Prostate gland (tissue), 2 donors: ENCODE measurements at regions not wholly inside any gene's neighbourhood (a gene's known extent, or its start where the extent isn't known, plus 50 kb on each side); places are given as distances from the start of the nearest gene placed in this dataset.

Experiments
- CTCF ChIP-seq, 4 experiments: fragments of 200-600 bp in 2 of 4; fragments of 450-650 bp in 2 of 4; sonication (generic) in 2 of 4; IDR thresholded peaks; 1 replicate in 3 of 4; 2 replicates in 1 of 4; pipeline ENCODE4 v1.5.1; 2016 to 2019; ENCODE audit warnings: antibody characterized with exemption in 4 of 4, mild to moderate bottlenecking in 2 of 4, moderate library complexity in 2 of 4
- POLR2A ChIP-seq: fragments of 450-650 bp; IDR thresholded peaks from one replicate; pipeline ENCODE4 v1.6.1; 2016; ENCODE audit warnings: antibody characterized with exemption, mild to moderate bottlenecking
- POLR2AphosphoS5 ChIP-seq: sonication (generic); formaldehyde crosslinking; IDR thresholded peaks from one replicate; pipeline ENCODE4 v1.6.1; 2017; ENCODE audit warnings: antibody characterized with exemption

GRCh38 chr4:188275686-188276085, 136.4 kb downstream of the TRIML1 start:
- no peak for TF ChIP-seq CTCF (IDR thresholded peaks at IDR 0.05)
- TF ChIP-seq POLR2AphosphoS5 = no peak
- TF ChIP-seq POLR2A = no peak
